Thyroid gland (tissue), 4 donors: ENCODE measurements at regions not wholly inside any gene's neighbourhood (a gene's known extent, or its start where the extent isn't known, plus 50 kb on each side); places are given as distances from the start of the nearest gene placed in this dataset.

Experiments used
- DNase-seq, 2 donors: peaks; one replicate each; pipeline ENCODE4 v3.0.0-alpha.2; 2019
- H3K27ac ChIP-seq, 3 donors: fragments of 200-600 bp; sonication (generic); 1 replicate in 2 of 3; 2 replicates in 1 of 3; pipeline ENCODE4 v1.5.1; 2016 to 2019; ENCODE audit warnings: mild to moderate bottlenecking in 1 of 3, moderate library complexity in 1 of 3
- H3K27me3 ChIP-seq: fragments of 200-600 bp; sonication (generic); one replicate; pipeline ENCODE4 v1.5.1; 2019
- H3K36me3 ChIP-seq, 2 donors: fragments of 200-600 bp; sonication (generic); one replicate each; pipeline ENCODE4 v1.5.1; 2016 to 2019
- H3K4me1 ChIP-seq, 2 donors: fragments of 200-600 bp; sonication (generic); one replicate each; pipeline ENCODE4 v1.5.1; 2017 to 2019
- H3K4me3 ChIP-seq, 3 donors: fragments of 200-600 bp; sonication (generic); replicated peaks in 1 of 3; 1 replicate in 2 of 3; 2 replicates in 1 of 3; pipeline ENCODE4 v1.5.1; 2016; ENCODE audit warnings: mild to moderate bottlenecking in 1 of 3
- H3K9me3 ChIP-seq: fragments of 200-600 bp; sonication (generic); one replicate; pipeline ENCODE4 v1.5.1; 2017
- CTCF ChIP-seq, 6 experiments: fragments of 200-600 bp in 3 of 6; fragments of 450-650 bp in 3 of 6; sonication (generic) in 3 of 6; IDR thresholded peaks; one replicate each; pipeline ENCODE4 v1.5.1; 2016 to 2019; ENCODE audit warnings: antibody characterized with exemption in 6 of 6, mild to moderate bottlenecking in 2 of 6, inconsistent platforms in 1 of 6, moderate library complexity in 1 of 6
- POLR2A ChIP-seq, 2 donors: fragments of 450-650 bp; IDR thresholded peaks; one replicate each; pipeline ENCODE4 v1.6.1; 2017; ENCODE audit warnings: antibody characterized with exemption in 2 of 2, mild to moderate bottlenecking in 2 of 2, moderate library complexity in 1 of 2
- WGBS, 2 donors: methylation state at CpG; one replicate each; pipeline ENCODE4 v1.1.5; 2017; 5-methylcytosine and 5-hydroxymethylcytosine counted together
- intact Hi-C: fragments of 100-400 bp; cut with DNase I; formaldehyde crosslinking; loops from one replicate; pipeline ENCODE4 v1.15.1; 2023

GRCh38 chr4:156677131-156677531 is 294.5 kb downstream of the PDGFC start:
- no peaks in the 10 kb centered on the region for H3K9me3 ChIP-seq
- TF ChIP-seq CTCF (IDR thresholded peaks at IDR 0.05) (peak in 4 of 6 experiments; percentile 36 to 64 (median 49)), POLR2A (IDR thresholded peaks at IDR 0.05) (no peak)
- intact Hi-C loops = loop anchor here (5.0 kb wide), 1 partner anchor 200 kb away; no protein-coding TSS in a partner anchor
- no peaks in the 10 kb centered on the region for H3K27me3 ChIP-seq
- H3K36me3 ChIP-seq = no peaks in the 10 kb centered on the region
- no peak overlapping the region for H3K4me3 ChIP-seq
- peak in 1 of 2 donors; percentile 1 for DNase-seq
- H3K27ac ChIP-seq = no peak overlapping the region
- WGBS, 2 donors = 50 to 51% methylated on average over 6 of the region's 6 CpGs
- no peaks in the 10 kb centered on the region for H3K4me1 ChIP-seq

GRCh38 chr4:156676116-156676851 is 295.3 kb downstream of the PDGFC start:
- Histone ChIP-seq H3K27me3 (no peaks in the 10 kb centered on the region), H3K4me1 (no peaks in the 10 kb centered on the region), H3K27ac (no peak overlapping the region), H3K36me3 (no peaks in the 10 kb centered on the region), H3K9me3 (no peaks in the 10 kb centered on the region), H3K4me3 (no peak overlapping the region)
- intact Hi-C loops = loop anchor here (5.0 kb wide), 1 partner anchor 199 kb away; no protein-coding TSS in a partner anchor
- no peak for DNase-seq
- TF ChIP-seq CTCF (IDR thresholded peaks at IDR 0.05) (no peak), POLR2A (IDR thresholded peaks at IDR 0.05) (no peak)
- WGBS, 2 donors = 96% methylated on average over 3 of the region's 3 CpGs

- H3K27ac ChIP-seq = no peak overlapping the region
- H3K4me3 ChIP-seq = no peak overlapping the region
- no peaks in the 10 kb centered on the region for H3K36me3 ChIP-seq
- no peaks in the 10 kb centered on the region for H3K9me3 ChIP-seq
- TF ChIP-seq CTCF (IDR thresholded peaks at IDR 0.05) = no peak
- no peak for TF ChIP-seq POLR2A (IDR thresholded peaks at IDR 0.05)
- H3K27me3 ChIP-seq = no peaks in the 10 kb centered on the region
- intact Hi-C loops = no loop called here
- DNase-seq = no peak
- H3K4me1 ChIP-seq = no peaks in the 10 kb centered on the region
- WGBS, 2 donors = 81 to 82% methylated on average over 4 of the region's 4 CpGs
Measured at GRCh38 chr4:156673483-156673882, 298.1 kb downstream of the PDGFC start.

GRCh38 chr4:156672492-156673305 is 298.9 kb downstream of the PDGFC start:
- no peaks in the 10 kb centered on the region for H3K4me1 ChIP-seq
- TF ChIP-seq CTCF (IDR thresholded peaks at IDR 0.05) (no peak), POLR2A (IDR thresholded peaks at IDR 0.05) (no peak)
- no peak overlapping the region for H3K4me3 ChIP-seq
- H3K9me3 ChIP-seq = no peaks in the 10 kb centered on the region
- no peak overlapping the region for H3K27ac ChIP-seq
- WGBS, 2 donors = 66 to 74% methylated on average over 6 of the region's 6 CpGs
- H3K27me3 ChIP-seq = no peaks in the 10 kb centered on the region
- intact Hi-C loops = no loop called here
- DNase-seq = no peak
- H3K36me3 ChIP-seq = no peaks in the 10 kb centered on the region
